ENCODE measurements at regions not wholly inside any gene's neighbourhood (a gene's known extent, or its start where the extent isn't known, plus 50 kb on each side); places are given as distances from the start of the nearest gene placed in this dataset.
"Not testable (repeated sequence)": the region's sequence is repeated elsewhere in the genome, so short reads cannot be mapped to it uniquely, and the experiment has no call there.

GRCh38 chr6:68226460-68226859 is 408.6 kb upstream of the ADGRB3 start:
- Histone ChIP-seq H2AFZ (no peak overlapping the region), H3K9ac (no peak overlapping the region), H3K79me2 (no peaks in the 10 kb centered on the region), H3K36me3 (ENCODE audit: control insufficient read depth, insufficient read depth, low read length) (no peaks in the 10 kb centered on the region), H3K4me3 (ENCODE audit: low read depth, low read length) (no peak overlapping the region), H3K9me3 (ENCODE audit: control insufficient read depth, low read length) (no peaks in the 10 kb centered on the region), H3K4me1 (no peaks in the 10 kb centered on the region), H3K27ac (no peak overlapping the region), H3K4me2 (ENCODE audit: low read length) (no peak overlapping the region), H3K27me3 (ENCODE audit: control insufficient read depth, insufficient read depth, low read length) (no peaks in the 10 kb centered on the region)
- no peak for TF ChIP-seq CTCF (IDR thresholded peaks at IDR 0.05)

- Histone ChIP-seq H3K9me3 (ENCODE audit: control insufficient read depth, low read length) (no peaks in the 10 kb centered on the region), H3K79me2 (no peaks in the 10 kb centered on the region), H3K9ac (no peak overlapping the region), H3K4me2 (ENCODE audit: low read length) (no peak overlapping the region), H3K27me3 (ENCODE audit: control insufficient read depth, insufficient read depth, low read length) (no peaks in the 10 kb centered on the region), H3K4me3 (ENCODE audit: low read depth, low read length) (no peak overlapping the region), H3K4me1 (no peaks in the 10 kb centered on the region), H3K27ac (no peak overlapping the region), H2AFZ (no peak overlapping the region), H3K36me3 (ENCODE audit: control insufficient read depth, insufficient read depth, low read length) (no peaks in the 10 kb centered on the region)
- no peak for TF ChIP-seq CTCF (IDR thresholded peaks at IDR 0.05)
Observed at GRCh38 chr6:68225729-68226128, 409.4 kb upstream of the ADGRB3 start.

GRCh38 chr6:68211242-68211795 is 423.8 kb upstream of the ADGRB3 start:
- H3K27me3 ChIP-seq (ENCODE audit: control insufficient read depth, insufficient read depth, low read length): no peaks in the 10 kb centered on the region
- no peak overlapping the region for H2AFZ ChIP-seq
- H3K4me1 ChIP-seq: no peaks in the 10 kb centered on the region
- H3K4me3 ChIP-seq (ENCODE audit: low read depth, low read length): no peak overlapping the region
- TF ChIP-seq CTCF (IDR thresholded peaks at IDR 0.05): no peak
- no peak overlapping the region for H3K4me2 ChIP-seq (ENCODE audit: low read length)
- H3K27ac ChIP-seq: no peak overlapping the region
- H3K9ac ChIP-seq: no peak overlapping the region
- no peaks in the 10 kb centered on the region for H3K79me2 ChIP-seq
- H3K36me3 ChIP-seq (ENCODE audit: control insufficient read depth, insufficient read depth, low read length): no peaks in the 10 kb centered on the region
- no peaks in the 10 kb centered on the region for H3K9me3 ChIP-seq (ENCODE audit: control insufficient read depth, low read length)

- H3K4me3 ChIP-seq (ENCODE audit: low read depth, low read length); H3K36me3 ChIP-seq (ENCODE audit: control insufficient read depth, insufficient read depth, low read length); H3K27ac ChIP-seq; H3K79me2 ChIP-seq; H3K9ac ChIP-seq; H2AFZ ChIP-seq; H3K9me3 ChIP-seq (ENCODE audit: control insufficient read depth, low read length); H3K4me2 ChIP-seq (ENCODE audit: low read length); H3K27me3 ChIP-seq (ENCODE audit: control insufficient read depth, insufficient read depth, low read length); H3K4me1 ChIP-seq: not testable (repeated sequence)
Observed at GRCh38 chr6:68207612-68208011, 427.5 kb upstream of the ADGRB3 start.

- Histone ChIP-seq H2AFZ (no peak overlapping the region), H3K79me2 (no peaks in the 10 kb centered on the region)
- TF ChIP-seq CTCF (IDR thresholded peaks at IDR 0.05): no peak
Observed at GRCh38 chr6:68200929-68201328, 434.2 kb upstream of the ADGRB3 start.

More at GRCh38 chr6:68200929-68201328, 434.2 kb upstream of the ADGRB3 start:
- H3K4me1 ChIP-seq: no peaks in the 10 kb centered on the region
- H3K27me3 ChIP-seq (ENCODE audit: control insufficient read depth, insufficient read depth, low read length): no peaks in the 10 kb centered on the region
- H3K27ac ChIP-seq: no peak overlapping the region
- no peak overlapping the region for H3K9ac ChIP-seq
- H3K4me2 ChIP-seq (ENCODE audit: low read length): no peak overlapping the region
- H3K4me3 ChIP-seq (ENCODE audit: low read depth, low read length): no peak overlapping the region
- H3K36me3 ChIP-seq (ENCODE audit: control insufficient read depth, insufficient read depth, low read length): no peaks in the 10 kb centered on the region
- H3K9me3 ChIP-seq (ENCODE audit: control insufficient read depth, low read length): peaks cover 5% of the 10 kb centered on the region
